Lung microvascular endothelial cell (primary cell): ENCODE measurements at regions not wholly inside any gene's neighbourhood (a gene's known extent, or its start where the extent isn't known, plus 50 kb on each side); places are given as distances from the start of the nearest gene placed in this dataset.

Source experiments
- DNase-seq, 2 donors: peaks; one replicate each; pipeline versions ENCODE4 v3.0.0 to v3.0.0-alpha.2; 2010; ENCODE audit warnings: low read depth in 2 of 2

- DNase-seq: no peak
Observed at GRCh38 chr1:208837242-208837641, 593.1 kb upstream of the PLXNA2 start.

DNA sequence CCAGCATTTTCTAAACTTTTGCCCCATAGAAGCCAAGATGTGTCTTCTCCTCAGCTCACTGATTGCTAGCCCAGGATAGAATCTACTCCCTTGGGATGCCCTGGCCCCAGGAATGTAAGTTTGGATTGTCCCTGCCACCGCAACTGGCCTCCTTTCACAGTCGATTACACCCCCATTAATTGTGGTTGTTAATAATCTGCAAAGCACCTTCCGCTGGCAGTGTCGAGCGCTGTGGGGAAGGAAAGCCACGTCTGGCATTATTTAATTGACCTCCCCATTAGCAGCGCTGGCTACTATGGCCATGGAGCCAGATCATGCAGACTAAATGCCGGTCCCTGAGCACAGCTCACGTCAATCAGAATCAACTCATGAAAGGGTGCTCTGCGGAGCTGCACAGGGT, 597.3 kb upstream of the PLXNA2 start:
- no peak for DNase-seq

GRCh38 chr1:208842451-208842850, 598.3 kb upstream of the PLXNA2 start:
- DNase-seq: no peak

GRCh38 chr1:208844158-208844557, 600.0 kb upstream of the PLXNA2 start:
- DNase-seq: no peak

DNA sequence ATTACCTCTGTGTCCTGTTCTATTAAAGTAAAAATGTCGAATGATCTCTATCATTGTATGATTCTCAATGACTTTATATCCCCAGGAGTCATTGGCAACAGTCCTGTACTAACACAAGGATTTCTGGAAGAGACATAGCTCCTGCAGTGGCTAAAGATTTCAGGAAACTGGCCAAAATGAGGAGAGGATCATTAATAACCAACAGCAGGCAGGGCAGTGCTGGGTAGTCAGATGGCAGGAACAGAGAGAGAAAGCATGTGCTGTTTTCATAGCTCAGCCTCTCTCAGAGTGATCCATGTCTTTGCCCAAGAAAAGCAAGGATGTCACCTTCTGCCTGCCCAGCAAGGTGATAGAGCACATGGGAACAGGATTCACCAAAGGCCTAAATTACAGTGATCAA, 604.7 kb upstream of the PLXNA2 start:
- no peak for DNase-seq

DNA sequence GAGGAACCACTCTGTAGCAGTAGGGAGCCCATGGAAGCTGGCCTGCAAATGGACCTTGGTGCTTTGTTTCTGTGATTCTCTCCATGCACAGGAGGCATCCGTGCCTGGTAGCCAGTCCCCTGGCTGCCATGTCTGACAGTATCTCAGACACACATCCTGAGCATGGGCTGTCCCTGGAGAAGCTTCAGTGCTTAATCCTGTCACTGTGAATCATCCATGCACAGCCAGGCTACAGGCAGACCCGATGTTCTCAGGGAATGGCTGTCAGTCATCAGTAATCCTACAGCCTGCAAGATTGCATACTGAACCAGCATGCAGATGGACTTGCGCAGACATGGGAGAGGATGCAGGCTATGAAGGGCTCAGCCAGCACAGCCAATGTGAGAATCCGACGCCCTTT, 606.3 kb upstream of the PLXNA2 start:
- no peak for DNase-seq

GRCh38 chr1:208851366-208851765, 607.2 kb upstream of the PLXNA2 start:
- DNase-seq: no peak

DNA sequence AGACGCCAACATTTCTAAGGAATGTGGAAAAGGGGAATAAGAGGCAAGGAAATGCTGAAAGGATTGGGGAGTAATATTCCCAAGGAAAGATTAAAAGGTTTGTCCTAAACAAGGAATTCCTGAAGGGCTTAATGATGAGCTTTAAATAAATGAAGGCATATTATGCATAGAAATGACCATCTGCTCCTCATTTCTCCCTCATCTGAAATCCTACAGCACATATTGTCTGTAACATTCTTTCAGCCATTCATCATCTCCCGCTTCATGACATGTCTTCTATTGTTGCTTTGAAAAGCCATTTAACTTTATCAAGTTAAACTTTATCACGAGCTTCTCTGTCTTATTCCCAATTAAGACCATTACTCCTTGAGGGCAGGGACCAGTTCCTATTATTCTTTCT, 608.7 kb upstream of the PLXNA2 start:
- no peak for DNase-seq

GRCh38 chr1:208855403-208855802, 611.2 kb upstream of the PLXNA2 start:
- no peak for DNase-seq

- no peak for DNase-seq
Observed at GRCh38 chr1:208857465-208857864, 613.3 kb upstream of the PLXNA2 start.

DNA sequence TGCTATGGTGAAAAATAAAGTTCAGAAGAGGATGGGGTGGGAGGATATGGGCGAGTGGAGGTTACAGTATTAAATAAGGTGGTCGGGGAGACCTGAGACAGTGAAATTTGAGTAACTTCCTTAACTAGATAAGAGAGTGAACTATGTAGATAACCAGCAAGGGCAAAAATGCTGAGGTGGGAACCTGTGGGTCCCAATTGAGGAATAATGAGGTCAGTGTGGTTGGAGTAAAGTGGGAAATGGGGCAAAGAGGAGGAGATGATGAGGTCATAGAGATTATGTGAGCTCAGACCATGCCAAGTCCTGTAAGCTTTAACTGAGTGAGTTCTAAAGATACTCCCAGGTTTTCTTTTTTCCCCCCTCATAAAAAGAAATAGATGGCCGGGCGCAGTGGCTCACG, 614.6 kb upstream of the PLXNA2 start:
- DNase-seq: no peak

GRCh38 chr1:208864366-208864965, 620.3 kb upstream of the PLXNA2 start:
- no peak for DNase-seq

- DNase-seq: no peak
Observed at GRCh38 chr1:208866386-208866955, 622.3 kb upstream of the PLXNA2 start.

- peak in 1 of 2 donors; percentile 34 for DNase-seq
Observed at GRCh38 chr1:208868554-208868953, 624.4 kb upstream of the PLXNA2 start.

- DNase-seq: no peak
Observed at GRCh38 chr1:208874915-208875314, 630.7 kb upstream of the PLXNA2 start.

DNA sequence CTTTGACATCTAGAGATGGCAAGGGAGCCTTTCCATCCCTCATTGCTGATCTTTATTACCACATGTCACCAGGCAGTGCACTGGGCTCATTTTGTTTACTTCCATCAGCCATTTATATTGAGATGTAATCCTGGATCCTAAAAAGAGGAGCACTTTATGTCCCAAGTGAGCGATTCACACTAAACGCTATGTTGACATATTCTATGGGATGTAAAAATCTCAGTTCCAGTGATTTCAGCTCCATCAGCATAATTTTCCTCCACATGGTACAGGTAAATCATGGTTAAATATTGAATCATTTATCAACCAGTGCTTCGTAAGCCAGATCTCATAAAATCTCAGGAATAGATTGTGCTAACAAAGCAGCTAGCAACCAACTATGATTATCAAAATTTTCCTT, 634.8 kb upstream of the PLXNA2 start:
- no peak for DNase-seq

DNA sequence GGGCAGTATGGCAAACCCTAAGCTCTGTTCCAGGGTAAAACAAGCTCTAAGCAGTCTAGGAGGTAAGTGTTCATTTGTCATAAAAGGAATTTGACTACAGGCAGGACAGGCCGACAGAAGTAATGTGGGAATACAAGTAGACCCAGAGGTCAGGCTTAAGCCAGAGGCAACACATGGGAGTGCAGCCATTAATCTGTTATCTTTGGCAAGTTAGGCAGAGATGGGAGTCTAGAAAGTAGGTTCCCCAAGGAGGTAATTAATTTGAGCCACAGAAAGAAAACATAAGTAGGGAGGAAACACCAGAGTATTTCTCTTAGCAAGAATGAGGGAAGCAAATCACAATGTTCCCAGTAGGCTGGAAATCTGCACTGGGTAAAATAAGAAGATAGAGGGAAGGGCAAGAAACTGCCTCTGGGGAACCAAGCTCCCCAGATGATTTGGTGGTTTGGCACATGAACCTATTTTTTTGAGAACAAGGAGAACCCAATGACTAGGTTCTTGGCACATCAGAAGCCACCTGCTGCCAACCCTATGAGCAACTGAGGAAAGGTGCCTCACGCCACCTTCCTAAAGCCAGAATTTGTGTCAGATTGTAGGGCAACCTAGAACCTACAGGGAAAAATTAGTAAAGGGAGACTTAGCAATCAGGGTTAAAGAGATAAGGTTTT, 636.4 kb upstream of the PLXNA2 start:
- peak in 1 of 2 donors; percentile 12 for DNase-seq

DNA sequence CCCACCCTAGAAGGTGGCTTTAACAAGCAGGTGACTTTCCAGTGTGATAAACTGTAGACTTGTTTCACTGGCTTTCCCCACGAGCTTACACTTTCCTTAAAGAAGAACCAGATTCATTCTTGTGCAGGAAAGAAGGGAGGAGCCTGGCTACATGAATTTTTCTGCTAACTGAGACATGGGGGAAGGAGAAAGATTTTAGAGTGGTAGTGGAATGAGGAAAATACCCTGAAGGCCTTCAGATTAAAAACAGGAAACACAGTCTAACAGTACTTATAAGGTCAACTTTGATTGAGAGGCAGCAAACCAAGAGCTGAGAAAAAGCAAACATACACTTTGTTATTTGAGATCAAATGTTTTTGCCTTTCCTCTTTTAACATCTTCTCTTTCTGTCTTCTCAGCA, 640.9 kb upstream of the PLXNA2 start:
- DNase-seq: peak in 1 of 2 donors; percentile 40

GRCh38 chr1:208885650-208886049, 641.5 kb upstream of the PLXNA2 start:
- DNase-seq: no peak

GRCh38 chr1:208888376-208888775, 644.2 kb upstream of the PLXNA2 start:
- peak in 1 of 2 donors; percentile 49 for DNase-seq

- no peak for DNase-seq
Observed at GRCh38 chr1:208892147-208892546, 648.0 kb upstream of the PLXNA2 start.

DNA sequence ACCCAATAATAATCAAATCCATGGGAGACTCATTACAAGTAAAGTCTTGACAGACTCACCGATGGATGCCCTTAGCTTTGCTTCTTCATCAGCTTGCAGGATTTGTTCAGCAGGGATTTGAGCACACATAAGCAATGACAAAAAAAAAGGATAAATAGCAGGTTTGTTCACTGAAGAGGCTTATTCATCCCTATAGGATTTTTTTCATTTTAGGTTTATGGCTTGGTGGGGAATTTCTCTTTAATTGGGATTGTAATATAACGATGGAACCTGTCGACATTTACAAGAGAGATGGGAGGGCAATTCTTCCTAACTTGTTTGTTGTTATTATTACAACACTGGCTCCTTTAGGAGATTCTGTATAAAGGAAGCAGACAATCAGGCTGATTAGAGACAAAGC, 649.1 kb upstream of the PLXNA2 start:
- DNase-seq: no peak

DNA sequence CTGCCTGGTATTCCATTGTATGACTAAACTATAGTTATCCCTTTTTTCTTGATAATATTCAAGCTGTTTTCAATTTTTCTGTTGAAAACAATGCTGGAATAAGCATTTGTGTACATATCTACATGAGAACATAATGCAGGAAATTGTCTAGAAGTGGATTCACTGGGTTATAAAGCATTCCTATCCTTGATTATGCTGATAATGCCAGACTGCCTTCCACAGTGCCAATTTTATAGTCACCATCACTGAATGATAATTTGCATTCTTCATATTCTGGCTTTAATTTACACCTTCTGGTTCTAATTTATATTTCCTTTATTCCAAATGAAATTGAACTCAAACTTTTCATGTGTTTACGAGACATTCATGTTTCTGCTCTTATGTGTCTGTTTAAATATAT, 651.0 kb upstream of the PLXNA2 start:
- DNase-seq: no peak
